ENCODE measurements at regions not wholly inside any gene's neighbourhood (a gene's known extent, or its start where the extent isn't known, plus 50 kb on each side); places are given as distances from the start of the nearest gene placed in this dataset.

GRCh38 chr14:22065347-22065746 lies 391.7 kb upstream of the OR4E1 start:
- TF ChIP-seq, protein P1, sequence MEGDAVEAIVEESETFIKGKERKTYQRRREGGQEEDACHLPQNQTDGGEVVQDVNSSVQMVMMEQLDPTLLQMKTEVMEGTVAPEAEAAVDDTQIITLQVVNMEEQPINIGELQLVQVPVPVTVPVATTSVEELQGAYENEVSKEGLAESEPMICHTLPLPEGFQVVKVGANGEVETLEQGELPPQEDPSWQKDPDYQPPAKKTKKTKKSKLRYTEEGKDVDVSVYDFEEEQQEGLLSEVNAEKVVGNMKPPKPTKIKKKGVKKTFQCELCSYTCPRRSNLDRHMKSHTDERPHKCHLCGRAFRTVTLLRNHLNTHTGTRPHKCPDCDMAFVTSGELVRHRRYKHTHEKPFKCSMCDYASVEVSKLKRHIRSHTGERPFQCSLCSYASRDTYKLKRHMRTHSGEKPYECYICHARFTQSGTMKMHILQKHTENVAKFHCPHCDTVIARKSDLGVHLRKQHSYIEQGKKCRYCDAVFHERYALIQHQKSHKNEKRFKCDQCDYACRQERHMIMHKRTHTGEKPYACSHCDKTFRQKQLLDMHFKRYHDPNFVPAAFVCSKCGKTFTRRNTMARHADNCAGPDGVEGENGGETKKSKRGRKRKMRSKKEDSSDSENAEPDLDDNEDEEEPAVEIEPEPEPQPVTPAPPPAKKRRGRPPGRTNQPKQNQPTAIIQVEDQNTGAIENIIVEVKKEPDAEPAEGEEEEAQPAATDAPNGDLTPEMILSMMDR (IDR thresholded peaks at IDR 0.05) = no peak
- TF ChIP-seq EZH2 (IDR thresholded peaks at IDR 0.05; ENCODE audit: borderline replicate concordance, insufficient read depth, low read depth, low read length, poor library complexity, severe bottlenecking) = no peak
